Lower lobe of right lung (tissue), 2 donors: ENCODE measurements at regions not wholly inside any gene's neighbourhood (a gene's known extent, or its start where the extent isn't known, plus 50 kb on each side); places are given as distances from the start of the nearest gene placed in this dataset.

Source experiments
- ATAC-seq, 2 donors: fragments of 200-7000 bp; cut with Tn5 transposase; one replicate each; pipeline ENCODE4 v1.9.1; 2020 to 2022; ENCODE audit warnings: mild to moderate bottlenecking in 2 of 2, moderate library complexity in 2 of 2
- DNase-seq: peaks from one replicate; pipeline ENCODE4 v3.0.0-alpha.2; 2020
- H3K27ac ChIP-seq: fragments of 200-600 bp; one replicate; pipeline ENCODE4 v1.8.0; 2022
- H3K27me3 ChIP-seq: fragments of 200-600 bp; one replicate; pipeline ENCODE4 v1.8.0; 2022; ENCODE audit warnings: low read depth
- H3K36me3 ChIP-seq: fragments of 200-600 bp; one replicate; pipeline ENCODE4 v1.8.0; 2022; ENCODE audit warnings: mild to moderate bottlenecking
- H3K4me1 ChIP-seq: fragments of 200-600 bp; one replicate; pipeline ENCODE4 v1.8.0; 2022
- H3K4me3 ChIP-seq: fragments of 200-600 bp; one replicate; pipeline ENCODE4 v1.8.0; 2022; ENCODE audit warnings: mild to moderate bottlenecking
- H3K9me3 ChIP-seq: fragments of 200-600 bp; one replicate; pipeline ENCODE4 v1.8.0; 2022
- intact Hi-C: fragments of 100-400 bp; cut with DNase I; formaldehyde crosslinking; loops from one replicate; pipeline ENCODE4 v1.11.0; 2022
- TF ChIP-seq, protein P1 (sequence below): fragments of 200-600 bp; IDR thresholded peaks from one replicate; pipeline ENCODE4 v1.8.0; 2022; ENCODE audit warnings: antibody characterized with exemption, mild to moderate bottlenecking
- donor health status: DM: no; HTN: yes; CAD: no; lungs with severe emphysema.

DNA sequence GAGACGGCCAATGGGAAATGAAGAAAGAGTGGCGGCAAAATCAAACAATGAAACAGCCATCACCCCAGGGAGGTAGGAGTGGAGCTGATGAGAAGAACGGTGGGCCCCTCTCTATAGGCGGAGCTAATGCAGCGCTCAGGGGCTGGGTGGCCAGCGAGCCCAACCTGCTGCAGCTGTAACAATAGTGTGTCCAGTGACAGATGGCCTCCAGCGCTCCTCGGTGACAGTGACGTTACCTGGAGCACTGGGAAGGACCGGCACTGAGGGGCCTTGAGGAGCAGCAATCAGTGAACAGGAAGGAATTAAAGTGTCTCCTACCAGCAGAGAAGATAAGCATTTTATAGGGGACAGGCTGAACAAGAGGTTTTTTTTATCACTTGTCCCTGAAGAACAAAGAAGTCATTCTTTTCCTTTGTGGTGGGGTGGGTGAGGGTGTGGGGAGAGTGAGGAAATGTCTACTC is 81.6 kb downstream of the FOXA2 start:
- ATAC-seq (no peak), DNase-seq (no peak)
- intact Hi-C loops: no loop called here

GRCh38 chr20:22501566-22502344 is 82.6 kb downstream of the FOXA2 start:
- no peaks in the 10 kb centered on the region for H3K4me1 ChIP-seq
- ATAC-seq (no peak), DNase-seq (no peak)
- H3K27me3 ChIP-seq: no peaks in the 10 kb centered on the region
- H3K36me3 ChIP-seq: no peaks in the 10 kb centered on the region
- H3K4me3 ChIP-seq: no peak overlapping the region
- TF ChIP-seq, protein P1, sequence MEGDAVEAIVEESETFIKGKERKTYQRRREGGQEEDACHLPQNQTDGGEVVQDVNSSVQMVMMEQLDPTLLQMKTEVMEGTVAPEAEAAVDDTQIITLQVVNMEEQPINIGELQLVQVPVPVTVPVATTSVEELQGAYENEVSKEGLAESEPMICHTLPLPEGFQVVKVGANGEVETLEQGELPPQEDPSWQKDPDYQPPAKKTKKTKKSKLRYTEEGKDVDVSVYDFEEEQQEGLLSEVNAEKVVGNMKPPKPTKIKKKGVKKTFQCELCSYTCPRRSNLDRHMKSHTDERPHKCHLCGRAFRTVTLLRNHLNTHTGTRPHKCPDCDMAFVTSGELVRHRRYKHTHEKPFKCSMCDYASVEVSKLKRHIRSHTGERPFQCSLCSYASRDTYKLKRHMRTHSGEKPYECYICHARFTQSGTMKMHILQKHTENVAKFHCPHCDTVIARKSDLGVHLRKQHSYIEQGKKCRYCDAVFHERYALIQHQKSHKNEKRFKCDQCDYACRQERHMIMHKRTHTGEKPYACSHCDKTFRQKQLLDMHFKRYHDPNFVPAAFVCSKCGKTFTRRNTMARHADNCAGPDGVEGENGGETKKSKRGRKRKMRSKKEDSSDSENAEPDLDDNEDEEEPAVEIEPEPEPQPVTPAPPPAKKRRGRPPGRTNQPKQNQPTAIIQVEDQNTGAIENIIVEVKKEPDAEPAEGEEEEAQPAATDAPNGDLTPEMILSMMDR: no peak
- H3K9me3 ChIP-seq: no peaks in the 10 kb centered on the region
- intact Hi-C loops: no loop called here
- no peak overlapping the region for H3K27ac ChIP-seq

More for the DNA sequence above, 81.6 kb downstream of the FOXA2 start:
- H3K36me3 ChIP-seq: no peaks in the 10 kb centered on the region
- H3K4me1 ChIP-seq: no peaks in the 10 kb centered on the region
- no peak overlapping the region for H3K4me3 ChIP-seq
- no peaks in the 10 kb centered on the region for H3K27me3 ChIP-seq
- no peaks in the 10 kb centered on the region for H3K9me3 ChIP-seq
- TF ChIP-seq, protein P1: no peak
- no peak overlapping the region for H3K27ac ChIP-seq

- Histone ChIP-seq H3K27me3 (no peaks in the 10 kb centered on the region), H3K4me1 (no peaks in the 10 kb centered on the region), H3K4me3 (no peak overlapping the region), H3K9me3 (no peaks in the 10 kb centered on the region), H3K27ac (no peak overlapping the region), H3K36me3 (no peaks in the 10 kb centered on the region)
- ATAC-seq (no peak), DNase-seq (no peak)
- intact Hi-C loops: no loop called here
- TF ChIP-seq, protein P1: no peak
Measured at GRCh38 chr20:22501034-22501433, 83.3 kb downstream of the FOXA2 start.

DNA sequence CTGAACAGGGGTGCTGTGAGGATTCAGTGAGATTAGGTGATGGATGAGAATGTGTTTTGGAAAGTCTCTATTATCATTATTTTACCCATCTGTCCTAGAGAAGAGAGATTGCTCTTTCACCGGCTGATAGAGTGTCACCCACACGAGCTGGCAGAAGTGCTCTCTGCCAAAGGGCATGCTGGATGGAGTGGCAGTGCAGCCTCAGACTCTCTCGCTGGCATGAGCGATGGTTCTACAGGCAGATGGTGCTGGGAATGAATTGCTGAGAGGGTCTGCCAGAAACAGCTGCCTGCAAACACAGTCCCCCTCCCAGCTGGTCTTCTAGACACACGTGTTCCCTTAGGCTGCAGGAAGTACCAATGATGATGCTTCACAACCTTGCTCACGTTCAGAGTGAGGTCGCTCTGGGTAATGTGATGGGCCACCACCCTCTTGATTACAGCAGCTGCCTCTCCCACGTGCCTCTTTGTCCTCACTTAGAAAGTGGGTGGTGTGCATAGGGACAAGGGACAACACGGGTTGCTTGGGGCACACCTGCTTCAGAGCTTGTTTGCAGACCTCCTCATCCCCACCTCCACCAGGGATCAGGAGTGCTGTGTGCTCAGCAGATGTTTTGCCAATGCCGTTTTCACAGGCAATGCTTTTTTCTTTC is 84.7 kb downstream of the FOXA2 start:
- Histone ChIP-seq H3K9me3 (no peaks in the 10 kb centered on the region), H3K27ac (no peak overlapping the region), H3K36me3 (no peaks in the 10 kb centered on the region), H3K4me3 (no peak overlapping the region), H3K4me1 (no peaks in the 10 kb centered on the region), H3K27me3 (no peaks in the 10 kb centered on the region)
- TF ChIP-seq, protein P1: no peak
- DNase-seq (no peak), ATAC-seq (no peak)
- intact Hi-C loops: no loop called here

GRCh38 chr20:22496817-22497216 is 87.6 kb downstream of the FOXA2 start:
- ATAC-seq (no peak), DNase-seq (no peak)
- Histone ChIP-seq H3K27ac (no peak overlapping the region), H3K27me3 (no peaks in the 10 kb centered on the region), H3K4me3 (no peak overlapping the region), H3K9me3 (no peaks in the 10 kb centered on the region), H3K36me3 (no peaks in the 10 kb centered on the region), H3K4me1 (no peaks in the 10 kb centered on the region)
- intact Hi-C loops: no loop called here
- TF ChIP-seq, protein P1: no peak
